KG1 (cell line): ENCODE measurements at regions not wholly inside any gene's neighbourhood (a gene's known extent, or its start where the extent isn't known, plus 50 kb on each side); places are given as distances from the start of the nearest gene placed in this dataset.

Experiments used
- DNase-seq: peaks from one replicate; lab custom pipeline; 2025; lab: John Stamatoyannopoulos, UW

GRCh38 chr1:38287547-38287946, 241.0 kb upstream of the POU3F1 start:
- DNase-seq = no peak

- no peak for DNase-seq
These were observed 240.4 kb upstream of the POU3F1 start for GRCh38 chr1:38287036-38287435.

GRCh38 chr1:38285807-38286530, 239.4 kb upstream of the POU3F1 start:
- no peak for DNase-seq

DNA sequence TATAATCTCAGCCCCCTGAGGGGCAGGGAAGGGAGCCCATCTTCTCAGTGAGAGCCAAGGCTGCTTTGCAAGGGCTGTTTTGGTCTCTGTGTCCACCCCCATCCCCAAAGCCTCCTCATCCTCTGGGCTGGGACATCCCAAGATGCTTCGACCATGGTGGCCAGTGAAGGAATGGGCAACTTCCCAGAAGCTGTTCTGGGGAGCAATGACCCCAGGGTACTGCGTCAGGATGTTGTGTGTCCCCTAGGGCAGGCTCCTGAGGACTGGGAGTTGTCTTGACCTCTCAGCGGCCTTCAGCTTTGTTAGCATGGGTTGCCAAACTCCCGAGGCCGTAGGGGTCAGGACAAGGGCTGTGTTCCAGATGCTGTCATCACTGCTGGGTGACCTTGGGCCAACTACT, 238.4 kb upstream of the POU3F1 start:
- no peak for DNase-seq

DNA sequence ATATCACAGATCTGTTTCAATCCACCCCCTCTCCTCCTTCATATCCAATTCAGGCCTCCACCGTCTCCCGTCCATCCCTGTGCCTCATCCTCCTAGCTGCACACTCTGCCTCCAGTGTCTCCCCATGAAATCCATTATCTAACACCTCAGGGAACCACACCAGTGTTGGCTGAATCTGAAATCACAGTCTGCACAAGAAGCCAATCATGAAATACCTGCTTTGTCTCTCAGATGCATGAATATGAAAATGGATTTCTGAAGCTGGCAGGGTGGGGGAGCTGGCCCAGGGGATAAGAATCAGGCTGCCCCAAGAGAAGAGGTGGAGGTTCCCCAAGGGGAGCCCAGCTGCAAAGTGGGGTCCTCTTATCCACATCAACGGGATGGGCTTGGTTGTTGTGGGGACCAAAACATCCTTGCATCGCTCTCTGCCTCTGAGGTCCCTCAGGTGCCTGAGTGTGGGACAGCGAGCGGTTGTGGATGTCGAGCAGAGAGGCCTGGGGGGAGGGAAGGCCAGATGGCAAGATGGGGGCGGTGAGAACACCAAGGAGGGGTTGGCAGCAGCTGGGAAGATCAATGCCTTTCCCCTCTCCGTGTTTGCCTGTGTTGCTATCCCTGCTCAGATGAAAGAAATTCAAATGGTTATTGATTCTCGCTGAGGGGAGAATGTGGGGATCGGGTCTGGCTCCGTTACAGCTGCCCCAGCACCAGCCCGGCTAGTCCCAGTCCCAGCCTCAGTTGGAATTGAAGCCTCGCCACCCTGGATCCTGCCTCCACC, 237.3 kb upstream of the POU3F1 start:
- DNase-seq = no peak

DNA sequence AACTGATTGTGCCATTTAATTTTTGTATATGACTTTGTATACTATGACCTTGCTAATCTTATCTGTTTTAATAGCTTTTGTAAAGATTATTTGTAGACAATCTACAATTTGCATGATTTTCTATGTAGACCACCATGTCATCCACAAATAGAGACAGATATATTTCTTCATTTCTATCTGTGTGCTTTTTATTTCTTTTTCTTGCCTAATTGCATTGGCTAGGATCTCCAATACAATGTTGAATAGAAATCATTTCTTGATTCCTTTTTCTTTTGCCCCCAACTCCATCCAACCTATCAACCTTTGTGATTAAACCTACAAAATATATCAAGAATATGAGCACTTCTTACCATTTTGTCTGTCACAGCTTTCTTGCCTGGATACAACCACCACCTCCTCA, 232.6 kb upstream of the POU3F1 start:
- DNase-seq = no peak

DNA sequence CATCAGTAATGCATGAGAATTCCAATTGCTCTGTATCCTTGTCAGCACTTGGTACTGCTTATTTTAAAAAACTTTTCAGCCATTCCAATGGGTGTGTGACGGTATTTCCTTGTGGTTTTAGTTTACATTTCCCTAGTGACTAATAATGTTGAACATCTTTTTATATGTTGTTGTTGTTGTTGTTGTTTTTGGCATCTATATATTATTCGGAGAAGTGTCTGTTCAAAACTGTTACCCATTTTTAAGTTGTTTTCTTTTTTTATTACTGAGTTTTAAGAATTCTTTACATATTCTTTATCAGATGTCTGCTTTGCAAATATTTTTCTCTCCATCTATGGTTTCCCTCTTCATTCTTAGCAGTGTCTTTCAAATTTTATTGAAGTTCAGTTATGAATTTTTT, 231.1 kb upstream of the POU3F1 start:
- DNase-seq = no peak

GRCh38 chr1:38275960-38276359, 229.4 kb upstream of the POU3F1 start:
- DNase-seq = no peak

DNA sequence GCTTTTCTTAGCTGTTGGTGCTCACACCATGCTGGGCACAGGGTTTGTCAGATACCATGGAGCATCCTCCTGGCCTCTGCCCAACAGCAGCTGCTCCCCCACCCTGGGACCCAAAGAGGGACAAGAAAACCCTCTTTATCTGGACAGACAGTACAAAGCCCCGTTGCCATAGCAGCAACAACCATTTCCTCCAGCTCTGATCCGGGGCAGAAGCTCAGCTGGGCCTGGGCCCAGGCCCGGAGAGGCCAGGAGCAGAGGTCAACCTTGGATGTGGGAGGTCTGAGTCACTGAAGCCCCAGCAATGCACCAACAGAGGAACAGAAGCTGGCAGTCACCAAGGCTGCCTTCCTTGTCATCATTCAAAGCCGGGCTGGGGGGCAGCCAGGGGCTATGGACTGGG, 228.4 kb upstream of the POU3F1 start:
- no peak for DNase-seq

DNA sequence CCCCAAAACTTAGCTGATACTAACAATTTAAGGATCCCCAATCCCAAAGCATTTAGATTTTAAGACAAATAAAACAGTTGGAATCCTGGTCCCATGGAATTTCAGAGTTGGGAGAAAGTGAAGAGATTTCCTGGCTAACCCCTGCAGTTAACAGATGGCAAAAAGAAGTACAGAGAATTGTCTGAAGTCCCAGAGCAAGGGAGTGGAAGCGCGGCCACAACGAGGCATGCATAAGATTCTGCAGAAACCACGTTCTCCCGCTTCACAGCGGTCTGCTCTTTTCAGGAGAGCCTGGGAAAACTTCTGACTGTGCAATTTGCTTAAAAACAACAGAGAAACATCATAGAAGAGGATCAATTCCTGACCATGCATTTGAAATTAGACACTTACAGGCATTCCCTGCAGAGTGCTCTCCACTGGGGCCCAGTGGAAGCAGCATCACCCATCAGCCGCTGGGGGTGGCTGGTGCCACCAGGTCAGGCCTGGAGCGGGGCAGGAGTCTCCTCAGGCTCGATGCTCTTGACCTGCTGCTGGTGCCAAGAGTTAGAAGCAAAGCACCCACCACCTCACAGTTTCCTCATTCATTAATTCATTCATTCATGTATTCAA, 226.7 kb upstream of the POU3F1 start:
- DNase-seq = no peak

DNA sequence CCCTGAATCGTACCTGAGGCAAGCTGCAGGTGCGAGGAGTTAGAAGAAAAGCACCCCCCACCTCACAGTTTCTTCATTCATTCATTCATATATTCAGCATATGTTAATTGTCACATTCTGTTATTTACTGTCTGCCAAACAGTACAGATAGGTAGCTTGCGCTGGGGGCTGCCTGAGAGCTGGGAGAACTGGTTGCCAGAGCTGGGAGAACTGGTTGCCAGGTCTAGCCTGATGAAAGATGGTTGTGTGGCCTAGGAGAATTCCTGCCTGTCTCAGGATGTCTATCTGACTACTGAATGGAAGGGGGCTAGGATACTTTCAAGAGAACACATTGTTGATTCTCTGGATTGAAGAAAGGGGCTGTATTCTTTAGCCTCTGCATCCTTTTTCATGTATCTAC, 225.9 kb upstream of the POU3F1 start:
- DNase-seq = no peak

GRCh38 chr1:38270849-38271633, 224.4 kb upstream of the POU3F1 start:
- DNase-seq = no peak

GRCh38 chr1:38269923-38270848, 223.6 kb upstream of the POU3F1 start:
- DNase-seq = no peak

DNA sequence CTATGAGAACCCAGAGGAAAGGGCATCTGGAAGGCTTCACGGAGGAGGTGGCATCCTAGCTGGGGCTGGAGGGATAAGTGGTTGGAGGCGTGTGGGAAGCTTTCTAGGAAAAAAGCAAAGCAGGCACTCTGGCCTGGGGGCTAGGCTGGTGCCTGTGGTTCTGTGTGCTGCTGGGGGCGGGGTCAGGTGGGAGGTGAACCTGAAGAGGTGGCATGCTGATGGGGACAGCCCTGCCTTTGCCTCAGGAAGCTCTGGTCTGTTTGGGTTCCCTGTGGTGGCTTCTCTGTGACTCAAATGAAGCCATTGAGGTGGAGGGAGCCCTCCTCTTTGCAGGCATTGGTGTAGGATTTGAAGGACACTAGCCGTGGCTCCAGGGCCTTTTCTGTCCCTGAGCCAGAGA, 221.6 kb upstream of the POU3F1 start:
- DNase-seq = no peak

DNA sequence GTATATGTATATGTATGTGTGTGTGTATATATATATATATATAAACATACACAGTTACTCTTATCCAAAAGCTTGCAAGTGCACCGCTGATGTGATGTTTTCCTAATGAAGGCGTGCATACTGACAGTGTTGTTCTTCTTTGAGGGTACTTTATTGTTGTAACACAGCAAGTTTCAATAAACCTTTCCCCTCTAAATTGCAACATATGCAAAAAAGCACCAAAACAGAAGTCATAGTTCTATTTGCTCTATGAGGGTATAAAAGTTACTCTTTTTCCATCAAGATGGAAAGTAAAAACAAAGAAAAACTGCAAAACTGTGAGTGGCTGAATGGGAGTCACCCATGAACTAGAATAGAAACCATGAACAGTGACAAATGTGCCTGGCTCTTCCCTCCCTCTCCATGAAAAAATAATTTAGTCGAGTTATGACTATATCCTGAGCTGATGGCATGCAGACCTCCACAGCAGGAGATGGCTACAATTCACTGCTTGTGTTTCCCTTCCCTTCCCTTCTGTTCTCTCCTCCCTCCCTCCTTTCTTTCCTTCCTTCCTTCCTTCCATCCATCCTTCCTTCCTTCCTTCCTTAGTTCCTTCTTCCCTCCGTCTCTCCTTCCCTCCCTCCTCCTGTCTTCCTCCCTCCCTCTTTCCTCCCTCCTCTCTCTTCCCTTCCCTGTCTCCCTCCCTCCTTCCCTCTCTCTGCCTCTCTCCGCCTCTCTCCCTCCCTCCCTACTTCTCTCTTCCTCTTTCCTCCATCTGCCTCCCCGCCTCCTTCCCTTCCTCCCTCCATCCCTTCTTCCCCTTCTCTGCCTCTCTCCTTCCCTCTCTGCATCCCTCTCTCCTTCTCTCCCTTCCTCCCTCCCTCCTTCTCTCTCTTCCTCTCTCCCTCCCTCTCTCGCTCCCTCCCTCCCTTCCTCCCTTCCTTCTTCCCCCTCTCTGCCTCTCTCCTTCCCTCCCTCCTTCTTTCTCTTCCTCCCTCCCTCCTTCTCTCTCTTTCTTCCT, 220.7 kb upstream of the POU3F1 start:
- DNase-seq = no peak

DNA sequence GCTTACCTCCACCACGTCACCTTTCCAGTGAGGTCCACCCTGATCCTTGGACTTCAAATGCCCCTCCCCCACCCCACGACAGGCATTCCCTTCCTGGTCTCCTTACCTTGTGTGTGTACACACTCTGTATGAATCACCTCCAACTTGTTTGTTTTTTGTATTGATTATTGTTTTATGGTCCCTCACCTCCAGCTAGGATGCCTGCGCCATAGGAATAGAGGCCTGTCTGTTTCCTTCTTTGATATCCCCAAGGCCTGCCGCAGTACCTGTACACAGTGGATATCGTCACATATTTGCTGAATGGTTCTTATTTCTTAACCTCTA, 219.6 kb upstream of the POU3F1 start:
- no peak for DNase-seq

DNA sequence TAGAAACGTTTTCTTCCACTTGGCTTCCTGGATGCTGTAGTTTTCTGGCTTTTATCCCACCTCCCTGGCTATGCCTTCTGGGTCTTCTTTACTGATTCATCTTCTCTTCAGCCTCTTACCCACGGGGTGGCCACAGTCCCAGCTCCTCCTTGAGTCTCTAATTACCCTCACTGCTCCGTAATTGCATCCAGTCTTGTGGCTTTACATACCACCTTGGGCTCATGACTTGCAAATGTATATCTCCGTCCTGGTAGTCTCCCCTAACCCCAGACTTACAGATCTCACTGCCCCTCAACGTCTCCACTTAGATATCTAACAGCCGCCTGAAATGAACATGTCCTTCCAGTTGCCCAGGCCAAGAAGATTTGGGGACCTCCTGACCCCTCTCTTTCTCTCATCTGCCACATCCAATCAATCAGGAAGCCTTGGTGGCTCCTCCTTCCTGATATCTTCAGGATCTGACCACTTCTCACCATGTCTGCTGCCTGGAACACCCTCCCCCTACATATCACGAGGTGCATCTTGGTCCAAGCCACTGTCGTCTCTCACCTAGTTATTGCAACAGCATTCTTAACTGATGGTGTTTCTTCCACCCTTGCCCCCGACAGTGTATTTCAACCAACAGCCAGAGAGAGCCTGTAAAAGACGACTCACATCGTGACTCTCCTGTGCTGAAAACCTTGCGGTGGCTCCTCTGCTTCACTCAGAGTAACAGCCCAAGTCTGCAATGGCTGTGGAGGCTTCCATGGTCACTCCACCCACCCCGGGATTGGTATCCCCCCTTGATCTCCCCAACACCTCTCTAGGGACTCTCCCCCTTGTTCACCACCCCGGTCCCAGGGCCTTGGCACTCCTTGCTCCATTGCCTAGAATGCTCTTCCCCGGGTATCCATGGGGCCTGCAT, 219.0 kb upstream of the POU3F1 start:
- no peak for DNase-seq

GRCh38 chr1:38263438-38263837, 216.8 kb upstream of the POU3F1 start:
- no peak for DNase-seq

DNA sequence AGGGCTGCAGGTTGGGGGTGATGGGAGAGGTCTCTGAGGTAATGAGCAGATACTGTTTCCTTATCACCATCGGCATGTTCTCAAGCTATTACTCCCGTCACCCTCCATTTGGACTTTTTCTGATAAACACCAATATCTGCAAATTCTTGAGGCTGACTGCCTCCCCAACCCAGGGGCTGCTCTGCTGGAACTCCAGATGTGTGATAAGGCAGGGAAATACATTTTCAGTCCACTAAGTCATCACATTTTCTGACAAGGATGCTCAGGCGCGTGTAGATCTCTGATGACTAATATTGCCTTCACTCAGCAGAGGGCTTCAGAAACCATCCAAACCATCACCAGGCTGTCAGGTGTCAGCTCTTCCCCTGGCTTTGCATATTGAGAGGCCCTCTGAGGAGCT, 215.0 kb upstream of the POU3F1 start:
- DNase-seq = no peak
